ENCODE measurements at regions not wholly inside any gene's neighbourhood (a gene's known extent, or its start where the extent isn't known, plus 50 kb on each side); places are given as distances from the start of the nearest gene placed in this dataset.

GRCh38 chrX:44693255-44693654 is 150.6 kb upstream of the DUSP21 start:
- H3K27me3 ChIP-seq (ENCODE audit: insufficient read depth, low read length), result no peaks in the 10 kb centered on the region
- POLR2A ChIA-PET, result no interaction called here
- RAD21 ChIA-PET (ENCODE audit: low non-redundant PET in 1 of 2, low total read pairs in 2 of 2, uncharacterized antibody in 2 of 2, unreplicated experiment in 2 of 2), result no interaction called here
- no peak overlapping the region for H3K4me2 ChIP-seq (ENCODE audit: low read length)
- no peak overlapping the region for H3K27ac ChIP-seq (ENCODE audit: low read depth, low read length)
- BruUV-seq (replicated peaks), result no TSS peak
- CTCF ChIA-PET, result no interaction called here
- intact Hi-C loops (cut with micrococcal nuclease), result no loop called here
- H3K79me2 ChIP-seq (ENCODE audit: insufficient read depth, low read length), result no peaks in the 10 kb centered on the region
- no peak overlapping the region for H3K4me3 ChIP-seq (replicated peaks in 1 of 2; ENCODE audit: low read depth in 1 of 2, low read length in 2 of 2)
- no peak overlapping the region for H2AFZ ChIP-seq (ENCODE audit: low read depth, low read length, poor library complexity, severe bottlenecking)
- no peaks in the 10 kb centered on the region for H3K4me1 ChIP-seq (ENCODE audit: control insufficient read depth in 1 of 2, insufficient read depth in 2 of 2, low read length in 2 of 2)
- H3K9me3 ChIP-seq (ENCODE audit: control insufficient read depth in 1 of 2, insufficient read depth in 1 of 2, low read depth in 1 of 2, low read length in 2 of 2), result no peaks in the 10 kb centered on the region
- no peaks in the 10 kb centered on the region for H4K20me1 ChIP-seq (ENCODE audit: insufficient read depth)
- DNase-seq (ENCODE audit: low read depth, low spot score), result no peak
- no peaks in the 10 kb centered on the region for H3K36me3 ChIP-seq (ENCODE audit: control insufficient read depth in 1 of 2, insufficient read depth in 2 of 2, low read length in 2 of 2)
- no peaks in the 10 kb centered on the region for H3K9me2 ChIP-seq (ENCODE audit: insufficient read depth)
- TF ChIP-seq ELF1 (IDR thresholded peaks at IDR 0.05; ENCODE audit: borderline replicate concordance, low read depth) (no peak), CEBPB (IDR thresholded peaks at IDR 0.05; ENCODE audit: low read depth) (no peak), TCF7L2 (IDR thresholded peaks at IDR 0.05; ENCODE audit: borderline replicate concordance, extremely low read depth, insufficient read depth, insufficient read length) (no peak), CBX3 (IDR thresholded peaks at IDR 0.05; ENCODE audit: low read depth) (no peak), ZFX (IDR thresholded peaks at IDR 0.05) (no peak), POLR2A (IDR thresholded peaks at IDR 0.05; ENCODE audit: borderline replicate concordance, extremely low read depth, insufficient read depth, insufficient read length) (no peak), REST (IDR thresholded peaks at IDR 0.05; ENCODE audit: low read depth) (no peak), EGR1 (IDR thresholded peaks at IDR 0.05; ENCODE audit: low read depth) (no peak), MAX (IDR thresholded peaks at IDR 0.05) (no peak), ZBTB33 (IDR thresholded peaks at IDR 0.05; ENCODE audit: extremely low read depth, insufficient replicate concordance, low read length) (no peak), EZH2phosphoT487 (IDR thresholded peaks at IDR 0.05; ENCODE audit: borderline replicate concordance) (no peak), ZNF274 (IDR thresholded peaks at IDR 0.05; ENCODE audit: low read depth, low read length) (no peak), JUND (IDR thresholded peaks at IDR 0.05) (no peak), ATF3 (IDR thresholded peaks at IDR 0.05) (no peak), CTCF (IDR thresholded peaks at IDR 0.05 in 2 of 3, conservative IDR thresholded peaks at IDR 0.05 in 1 of 3; ENCODE audit: borderline replicate concordance in 1 of 3, insufficient read depth in 1 of 3, low read depth in 2 of 3, low read length in 2 of 3) (no peak), SP1 (IDR thresholded peaks at IDR 0.05; ENCODE audit: low read depth) (no peak), EZH2 (IDR thresholded peaks at IDR 0.05) (no peak)
- H3K9ac ChIP-seq (ENCODE audit: low read length), result no peak overlapping the region
- ATAC-seq, result no peak
